ENCODE measurements at regions not wholly inside any gene's neighbourhood (a gene's known extent, or its start where the extent isn't known, plus 50 kb on each side); places are given as distances from the start of the nearest gene placed in this dataset.

GRCh38 chr7:11224535-11224934, 250.9 kb downstream of the PHF14 start:
- no peaks in the 10 kb centered on the region for H3K79me2 ChIP-seq (ENCODE audit: insufficient read depth, low read length)
- intact Hi-C loops (cut with micrococcal nuclease; ENCODE audit: unreplicated experiment), result no loop called here
- TF ChIP-seq ARNT (IDR thresholded peaks at IDR 0.05) (no peak), TRIM24 (CRISPR knock-in tag; IDR thresholded peaks at IDR 0.05) (no peak), TRAFD1 (CRISPR knock-in tag; IDR thresholded peaks at IDR 0.05; ENCODE audit: borderline replicate concordance) (no peak), GMEB2 (CRISPR knock-in tag; IDR thresholded peaks at IDR 0.05; ENCODE audit: low read depth) (no peak)
- in situ Hi-C loops (cut with HindIII; ENCODE audit: extremely low pct_ligation_motif_present, low pct_unique_long_range_greater_than_20kb), result no loop called here
- DNase-seq (ENCODE audit: low spot score), result no peak
- H2AFZ ChIP-seq (ENCODE audit: low read length), result no peak overlapping the region
- ChIA-PET CTCF (ENCODE audit: low intra/inter-chr PET ratio, low total read pairs) (no interaction called here), POLR2A (no interaction called here)
- FAIRE-seq, result no peak
- no peak overlapping the region for H3K9ac ChIP-seq (ENCODE audit: insufficient read depth, low read depth, low read length)
- no peaks in the 10 kb centered on the region; a peak in 1 of 5 replicates for H3K27me3 ChIP-seq (ENCODE audit: control insufficient read depth in 1 of 2, insufficient read depth in 2 of 2, low read length in 2 of 2)
- no peaks in the 10 kb centered on the region for H3K9me3 ChIP-seq (ENCODE audit: low read length)
- no peaks in the 10 kb centered on the region for H3K4me1 ChIP-seq (ENCODE audit: insufficient read depth, low read length)
- H3K4me2 ChIP-seq (ENCODE audit: low read depth, low read length), result no peak overlapping the region
- BruUV-seq (replicated peaks), result no TSS peak
- no peaks in the 10 kb centered on the region for H3K36me3 ChIP-seq (replicated peaks in 1 of 2; ENCODE audit: control insufficient read depth in 1 of 2, insufficient read depth in 2 of 2, low read length in 2 of 2)
- H3K27ac ChIP-seq (ENCODE audit: extremely low read length, insufficient read depth, low read length), result no peak overlapping the region
- H3K4me3 ChIP-seq (replicated peaks in 1 of 3; ENCODE audit: insufficient read depth in 1 of 3, low read depth in 2 of 3, low read length in 3 of 3), result no peak overlapping the region
- H4K20me1 ChIP-seq (ENCODE audit: insufficient read depth, low read length), result no peaks in the 10 kb centered on the region
- ATAC-seq, result no peak

- TF ChIP-seq ZNF598 (CRISPR knock-in tag; IDR thresholded peaks at IDR 0.05; ENCODE audit: borderline replicate concordance) (no peak), ATM (IDR thresholded peaks at IDR 0.05; ENCODE audit: borderline replicate concordance) (no peak)
- ChIA-PET CTCF (ENCODE audit: low intra/inter-chr PET ratio, low total read pairs) (no interaction called here), POLR2A (no interaction called here)
- Histone ChIP-seq H3K4me3 (replicated peaks in 1 of 3; ENCODE audit: insufficient read depth in 1 of 3, low read depth in 2 of 3, low read length in 3 of 3) (no peak overlapping the region), H3K79me2 (ENCODE audit: insufficient read depth, low read length) (no peaks in the 10 kb centered on the region), H4K20me1 (ENCODE audit: insufficient read depth, low read length) (no peaks in the 10 kb centered on the region), H3K4me1 (ENCODE audit: insufficient read depth, low read length) (no peaks in the 10 kb centered on the region), H3K4me2 (ENCODE audit: low read depth, low read length) (no peak overlapping the region), H3K9me3 (ENCODE audit: low read length) (no peaks in the 10 kb centered on the region), H3K9ac (ENCODE audit: insufficient read depth, low read depth, low read length) (no peak overlapping the region), H3K27me3 (ENCODE audit: control insufficient read depth in 1 of 2, insufficient read depth in 2 of 2, low read length in 2 of 2) (no peaks in the 10 kb centered on the region; a peak in 1 of 5 replicates), H3K36me3 (replicated peaks in 1 of 2; ENCODE audit: control insufficient read depth in 1 of 2, insufficient read depth in 2 of 2, low read length in 2 of 2) (no peaks in the 10 kb centered on the region), H2AFZ (ENCODE audit: low read length) (no peak overlapping the region), H3K27ac (ENCODE audit: extremely low read length, insufficient read depth, low read length) (no peak overlapping the region)
- FAIRE-seq (no peak), DNase-seq (ENCODE audit: low spot score) (no peak), ATAC-seq (no peak)
- 13% methylated on average over 2 of the region's 2 CpGs for WGBS (ENCODE audit: low lambda C conversion rate)
- BruUV-seq (replicated peaks), result no TSS peak
- intact Hi-C loops (cut with micrococcal nuclease; ENCODE audit: unreplicated experiment), result no loop called here
- in situ Hi-C loops (cut with HindIII; ENCODE audit: extremely low pct_ligation_motif_present, low pct_unique_long_range_greater_than_20kb), result no loop called here
Observed at GRCh38 chr7:11228515-11228914, 254.8 kb downstream of the PHF14 start.

All from HepG2 (cell line).